ENCODE measurements at regions not wholly inside any gene's neighbourhood (a gene's known extent, or its start where the extent isn't known, plus 50 kb on each side); places are given as distances from the start of the nearest gene placed in this dataset.
"Not testable (repeated sequence)": the region's sequence is repeated elsewhere in the genome, so short reads cannot be mapped to it uniquely, and the experiment has no call there.

DNA sequence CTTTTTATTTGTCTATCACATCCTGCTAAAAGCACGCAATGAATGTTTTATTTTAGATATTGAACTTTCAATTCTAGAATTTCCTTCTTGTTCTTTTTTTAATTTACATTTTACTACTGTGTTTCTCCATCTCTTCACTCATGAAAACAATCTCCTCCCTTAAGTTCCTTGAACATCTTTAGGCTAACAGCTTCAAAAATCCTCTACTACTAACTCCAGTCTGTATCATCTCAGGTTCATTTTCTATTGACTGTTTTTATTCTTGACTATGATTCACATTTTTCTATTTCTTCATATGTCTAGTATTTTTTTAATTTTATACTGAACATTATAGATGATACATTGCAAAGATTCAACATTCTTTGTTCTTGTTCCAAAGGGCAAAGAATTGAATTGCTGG, 79.2 kb upstream of the NCK2 start:
- Histone ChIP-seq H2AFZ (replicated peaks) (no peak overlapping the region), H3K36me3 (peaks cover 6% of the 10 kb centered on the region), H3K27me3 (no peaks in the 10 kb centered on the region), H3K9me3 (ENCODE audit: low read depth) (peaks cover 15% of the 10 kb centered on the region), H3K4me2 (no peak overlapping the region), H4K20me1 (ENCODE audit: low read depth) (no peaks in the 10 kb centered on the region), H3F3A (ENCODE audit: low read depth) (no peaks in the 10 kb centered on the region), H3K4me1 (no peaks in the 10 kb centered on the region), H3K79me2 (ENCODE audit: low read depth) (no peaks in the 10 kb centered on the region), H3K27ac (no peak overlapping the region), H3K9ac (no peak overlapping the region), H3K4me3 (no peak overlapping the region)
- peaks cover 30% of the 10 kb centered on the region for H3K9me3 Mint-ChIP-seq
- no peak for TF ChIP-seq EZH2phosphoT487 (IDR thresholded peaks at IDR 0.05)
- TF ChIP-seq CTCF (IDR thresholded peaks at IDR 0.05): no peak
- no peak for TF ChIP-seq EZH2 (IDR thresholded peaks at IDR 0.05)
- H3K4me3 Mint-ChIP-seq: no peak overlapping the region
- no peak overlapping the region for H3K27ac Mint-ChIP-seq
- DNase-seq (ENCODE audit: low spot score): no peak
- no peaks in the 10 kb centered on the region for H3K4me1 Mint-ChIP-seq
- peaks cover 7% of the 10 kb centered on the region for H3K27me3 Mint-ChIP-seq (ENCODE audit: insufficient read depth, low read depth)
- H3K36me3 Mint-ChIP-seq: no peaks in the 10 kb centered on the region

DNA sequence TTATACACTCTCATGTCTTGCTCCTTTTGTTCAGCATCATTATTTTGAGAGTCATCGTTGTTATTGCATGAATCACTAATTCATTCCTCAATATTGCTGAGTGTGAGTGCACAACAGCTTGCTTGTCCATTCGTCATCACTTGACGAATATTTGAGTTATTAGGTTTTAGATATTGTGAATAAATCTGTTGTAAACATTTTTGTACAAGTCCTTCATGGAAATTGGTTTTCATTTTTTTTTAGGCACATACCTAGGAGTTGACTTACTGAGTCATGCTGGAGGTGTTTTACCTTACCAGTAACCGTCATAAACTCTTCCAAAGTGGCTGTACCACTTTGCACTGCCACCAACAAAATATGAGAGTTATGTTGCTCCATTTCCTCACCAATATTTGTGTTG, 84.2 kb upstream of the NCK2 start:
- no peaks in the 10 kb centered on the region for H3K36me3 Mint-ChIP-seq
- H4K20me1 ChIP-seq (ENCODE audit: low read depth): no peaks in the 10 kb centered on the region
- H3K9me3 Mint-ChIP-seq: peaks cover 16% of the 10 kb centered on the region
- peaks cover 6% of the 10 kb centered on the region for H3K36me3 ChIP-seq
- no peak overlapping the region for H3K4me3 Mint-ChIP-seq
- H3K79me2 ChIP-seq (ENCODE audit: low read depth): no peaks in the 10 kb centered on the region
- peaks cover 12% of the 10 kb centered on the region for H3K9me3 ChIP-seq (ENCODE audit: low read depth)
- H2AFZ ChIP-seq (replicated peaks): no peak overlapping the region
- no peak overlapping the region for H3K9ac ChIP-seq
- H3F3A ChIP-seq (ENCODE audit: low read depth): no peaks in the 10 kb centered on the region
- no peak overlapping the region for H3K27ac Mint-ChIP-seq
- no peaks in the 10 kb centered on the region for H3K4me1 ChIP-seq
- H3K4me1 Mint-ChIP-seq: no peaks in the 10 kb centered on the region
- DNase-seq (ENCODE audit: low spot score): no peak
- H3K4me3 ChIP-seq: no peak overlapping the region
- no peak overlapping the region for H3K27ac ChIP-seq
- no peak for TF ChIP-seq EZH2phosphoT487 (IDR thresholded peaks at IDR 0.05)
- no peak for TF ChIP-seq CTCF (IDR thresholded peaks at IDR 0.05)
- no peak for TF ChIP-seq EZH2 (IDR thresholded peaks at IDR 0.05)
- H3K27me3 ChIP-seq: no peaks in the 10 kb centered on the region
- no peaks in the 10 kb centered on the region for H3K27me3 Mint-ChIP-seq (ENCODE audit: insufficient read depth, low read depth)
- no peak overlapping the region for H3K4me2 ChIP-seq

- H3K4me3 ChIP-seq; DNase-seq (ENCODE audit: low spot score); H3K4me2 ChIP-seq; H2AFZ ChIP-seq (replicated peaks); H3K4me1 ChIP-seq; H3K9ac ChIP-seq; H4K20me1 ChIP-seq (ENCODE audit: low read depth); H3K9me3 ChIP-seq (ENCODE audit: low read depth); H3K36me3 ChIP-seq; H3K36me3 Mint-ChIP-seq; H3K4me1 Mint-ChIP-seq; H3K4me3 Mint-ChIP-seq; H3K79me2 ChIP-seq (ENCODE audit: low read depth); H3K27me3 Mint-ChIP-seq (ENCODE audit: insufficient read depth, low read depth); H3K27ac Mint-ChIP-seq; H3K27ac ChIP-seq; H3K27me3 ChIP-seq; H3K9me3 Mint-ChIP-seq; H3F3A ChIP-seq (ENCODE audit: low read depth): not testable (repeated sequence)
Measured at GRCh38 chr2:105655723-105656606, 88.7 kb upstream of the NCK2 start.

DNA sequence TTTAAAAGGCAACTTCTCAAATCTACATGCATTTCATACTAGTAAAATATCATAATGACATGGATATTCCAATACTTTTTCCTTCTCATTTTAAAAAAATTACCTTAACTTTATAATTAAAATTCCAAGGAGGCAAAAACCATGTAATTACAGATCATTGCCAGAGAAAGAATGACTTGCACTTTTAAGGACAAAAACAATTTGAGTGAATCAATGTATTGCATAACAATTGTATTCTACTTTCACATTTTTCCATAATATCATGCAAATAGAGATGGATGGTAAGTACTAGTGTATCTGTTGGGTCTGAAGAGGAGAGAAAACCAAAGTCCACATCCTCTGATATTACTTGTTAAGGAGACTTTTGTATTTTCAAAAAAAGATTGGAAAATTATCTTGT, 89.5 kb upstream of the NCK2 start:
- Mint-ChIP-seq H3K4me1 (peaks cover 5% of the 10 kb centered on the region), H3K27ac (no peak overlapping the region), H3K36me3 (no peaks in the 10 kb centered on the region), H3K27me3 (ENCODE audit: insufficient read depth, low read depth) (peaks cover 2% of the 10 kb centered on the region), H3K9me3 (peaks cover 8% of the 10 kb centered on the region), H3K4me3 (no peak overlapping the region)
- H3K27ac ChIP-seq: no peak overlapping the region
- no peaks in the 10 kb centered on the region for H3F3A ChIP-seq (ENCODE audit: low read depth)
- no peaks in the 10 kb centered on the region for H3K27me3 ChIP-seq
- H4K20me1 ChIP-seq (ENCODE audit: low read depth): no peaks in the 10 kb centered on the region
- no peak overlapping the region for H3K4me3 ChIP-seq
- no peaks in the 10 kb centered on the region for H3K9me3 ChIP-seq (ENCODE audit: low read depth)
- no peaks in the 10 kb centered on the region for H3K79me2 ChIP-seq (ENCODE audit: low read depth)
- H3K4me2 ChIP-seq: no peak overlapping the region
- H3K36me3 ChIP-seq: no peaks in the 10 kb centered on the region
- no peak for TF ChIP-seq EZH2 (IDR thresholded peaks at IDR 0.05)
- no peak for TF ChIP-seq CTCF (IDR thresholded peaks at IDR 0.05)
- TF ChIP-seq EZH2phosphoT487 (IDR thresholded peaks at IDR 0.05): no peak
- DNase-seq (ENCODE audit: low spot score): no peak
- H2AFZ ChIP-seq (replicated peaks): no peak overlapping the region
- no peaks in the 10 kb centered on the region for H3K4me1 ChIP-seq
- no peak overlapping the region for H3K9ac ChIP-seq
